ENCODE measurements at regions not wholly inside any gene's neighbourhood (a gene's known extent, or its start where the extent isn't known, plus 50 kb on each side); places are given as distances from the start of the nearest gene placed in this dataset.

DNA sequence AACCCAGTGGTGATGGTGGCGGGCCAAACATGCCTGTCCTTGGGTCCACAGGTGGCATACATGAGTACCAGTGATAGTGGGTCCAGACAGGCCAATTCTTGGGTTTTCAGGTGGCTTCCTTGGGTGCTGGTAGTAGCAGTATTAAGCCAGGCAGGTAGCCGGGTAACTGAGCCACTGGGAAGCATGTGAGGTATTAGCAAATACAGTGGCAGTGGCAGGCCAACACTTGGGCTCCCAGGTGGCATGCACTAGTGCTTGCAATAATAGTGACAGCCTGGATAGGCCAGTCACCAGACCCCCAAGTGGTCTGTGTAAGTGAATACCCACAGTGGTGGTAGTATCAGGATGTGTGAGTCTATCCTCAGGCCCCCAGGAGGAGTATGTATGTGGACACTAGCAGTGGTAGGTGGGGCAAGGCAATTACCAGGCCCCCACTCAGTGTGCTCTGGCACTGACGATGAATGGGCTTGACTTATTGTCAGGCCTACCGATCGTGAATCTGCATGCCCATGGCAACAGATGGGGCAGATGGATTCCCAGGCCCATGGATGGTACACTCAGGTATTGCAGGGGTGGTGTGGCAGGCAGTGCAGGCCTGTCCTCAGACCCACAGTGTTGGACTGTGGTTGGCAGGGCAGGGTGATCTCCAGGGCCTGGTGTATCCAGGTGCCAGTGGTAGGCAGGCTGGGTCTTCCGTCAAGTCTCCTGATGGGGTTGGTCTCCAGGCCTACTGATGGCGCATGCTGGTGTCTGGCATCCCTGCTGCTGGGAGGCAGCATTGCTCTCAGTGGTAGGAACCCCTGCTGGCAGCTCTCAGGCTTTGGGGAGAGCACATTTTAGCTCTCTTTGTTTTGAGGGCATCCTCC, 840.7 kb downstream of the FAM181B start:
- no peaks in the 10 kb centered on the region for H3K27me3 Mint-ChIP-seq (ENCODE audit: low read depth)
- ATAC-seq: no peak
- peaks cover 9% of the 10 kb centered on the region for H3K9me3 Mint-ChIP-seq
- DNase-seq: no peak
- H3K36me3 Mint-ChIP-seq (ENCODE audit: insufficient read depth): no peaks in the 10 kb centered on the region
- no peak overlapping the region for H3K4me3 Mint-ChIP-seq
- H3K4me1 Mint-ChIP-seq (ENCODE audit: low read depth): no peaks in the 10 kb centered on the region

- Mint-ChIP-seq H3K27me3 (ENCODE audit: low read depth) (no peaks in the 10 kb centered on the region), H3K4me3 (no peak overlapping the region), H3K9me3 (peaks cover 10% of the 10 kb centered on the region), H3K4me1 (ENCODE audit: low read depth) (no peaks in the 10 kb centered on the region), H3K36me3 (ENCODE audit: insufficient read depth) (no peaks in the 10 kb centered on the region)
- DNase-seq: no peak
- ATAC-seq: no peak
Measured at GRCh38 chr11:81888391-81888790, 845.3 kb downstream of the FAM181B start.

DNA sequence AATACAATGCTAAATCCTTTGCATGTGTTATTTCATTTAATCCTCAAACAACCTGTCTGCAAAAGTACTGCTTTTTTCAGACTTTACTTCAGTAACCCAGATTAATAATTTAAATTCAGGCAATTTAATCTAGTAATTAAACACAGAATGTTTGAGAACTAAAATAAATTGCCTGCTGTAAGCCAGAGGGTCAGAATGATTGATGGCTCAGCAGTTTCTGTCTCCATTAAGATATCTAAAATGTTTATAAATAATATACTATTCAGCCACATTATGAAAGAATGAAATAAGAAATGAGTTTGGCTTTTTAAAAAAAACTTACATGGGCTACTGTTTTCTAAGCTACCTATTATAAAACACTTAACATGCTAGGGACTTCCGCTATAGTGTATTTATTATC, 846.0 kb downstream of the FAM181B start:
- no peak for ATAC-seq
- H3K4me1 Mint-ChIP-seq (ENCODE audit: low read depth): no peaks in the 10 kb centered on the region
- DNase-seq: no peak
- no peaks in the 10 kb centered on the region for H3K27me3 Mint-ChIP-seq (ENCODE audit: low read depth)
- peaks cover 10% of the 10 kb centered on the region for H3K9me3 Mint-ChIP-seq
- H3K36me3 Mint-ChIP-seq (ENCODE audit: insufficient read depth): no peaks in the 10 kb centered on the region
- H3K4me3 Mint-ChIP-seq: no peak overlapping the region

GRCh38 chr11:81886406-81887075, 847.1 kb downstream of the FAM181B start:
- Mint-ChIP-seq H3K36me3 (ENCODE audit: insufficient read depth) (no peaks in the 10 kb centered on the region), H3K9me3 (peaks cover 10% of the 10 kb centered on the region), H3K4me3 (no peak overlapping the region), H3K4me1 (ENCODE audit: low read depth) (no peaks in the 10 kb centered on the region), H3K27me3 (ENCODE audit: low read depth) (no peaks in the 10 kb centered on the region)
- ATAC-seq (peak; percentile 90 to 96), DNase-seq (no peak)

DNA sequence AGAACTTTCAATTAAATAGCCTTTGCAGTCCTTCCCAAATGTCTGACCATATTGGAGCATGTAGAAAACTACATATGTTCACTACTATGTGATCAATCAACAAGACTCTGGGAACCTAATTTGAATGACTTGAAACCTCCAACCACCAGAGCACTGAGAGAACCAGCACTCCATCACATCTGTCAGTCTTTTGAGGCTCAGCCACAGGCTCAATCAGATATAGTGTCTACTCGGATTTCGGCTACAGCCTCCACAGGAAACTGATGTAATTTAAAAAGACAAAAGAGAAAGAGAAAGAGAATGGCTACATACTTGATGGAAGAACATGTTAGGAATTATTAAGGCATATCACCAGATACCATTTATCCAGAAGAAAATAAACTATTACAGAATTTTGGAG, 859.0 kb downstream of the FAM181B start:
- H3K4me3 Mint-ChIP-seq: no peak overlapping the region
- no peaks in the 10 kb centered on the region for H3K9me3 Mint-ChIP-seq
- ATAC-seq (no peak), DNase-seq (no peak)
- peaks cover 1% of the 10 kb centered on the region for H3K27me3 Mint-ChIP-seq (ENCODE audit: low read depth)
- no peaks in the 10 kb centered on the region for H3K36me3 Mint-ChIP-seq (ENCODE audit: insufficient read depth)
- peaks cover 38% of the 10 kb centered on the region for H3K4me1 Mint-ChIP-seq (ENCODE audit: low read depth)

GRCh38 chr11:81870815-81871214, 862.8 kb downstream of the FAM181B start:
- Mint-ChIP-seq H3K4me1 (ENCODE audit: low read depth) (peaks cover 55% of the 10 kb centered on the region), H3K9me3 (peaks cover 4% of the 10 kb centered on the region), H3K27me3 (ENCODE audit: low read depth) (peaks cover 1% of the 10 kb centered on the region), H3K4me3 (no peak overlapping the region), H3K36me3 (ENCODE audit: insufficient read depth) (peaks cover 2% of the 10 kb centered on the region)
- ATAC-seq (no peak), DNase-seq (no peak)

- peaks cover 50% of the 10 kb centered on the region for H3K4me1 Mint-ChIP-seq (ENCODE audit: low read depth)
- H3K36me3 Mint-ChIP-seq (ENCODE audit: insufficient read depth): peaks cover 2% of the 10 kb centered on the region
- DNase-seq: no peak
- peaks cover 4% of the 10 kb centered on the region for H3K9me3 Mint-ChIP-seq
- peak overlapping the region; percentile 61 for H3K4me3 Mint-ChIP-seq
- no peaks in the 10 kb centered on the region for H3K27me3 Mint-ChIP-seq (ENCODE audit: low read depth)
- peak; percentile 73 to 75 for ATAC-seq
Measured at GRCh38 chr11:81870066-81870412, 863.6 kb downstream of the FAM181B start.

GRCh38 chr11:81869351-81870065, 864.2 kb downstream of the FAM181B start:
- DNase-seq (peak; percentile 63), ATAC-seq (peak; percentile 88 to 92)
- H3K36me3 Mint-ChIP-seq (ENCODE audit: insufficient read depth): peaks cover 2% of the 10 kb centered on the region

GRCh38 chr11:81866896-81867295, 866.8 kb downstream of the FAM181B start:
- Mint-ChIP-seq H3K27me3 (ENCODE audit: low read depth) (peaks cover 2% of the 10 kb centered on the region), H3K4me3 (no peak overlapping the region), H3K4me1 (ENCODE audit: low read depth) (peaks cover 35% of the 10 kb centered on the region), H3K36me3 (ENCODE audit: insufficient read depth) (peaks cover 2% of the 10 kb centered on the region), H3K9me3 (peaks cover 4% of the 10 kb centered on the region)
- no peak for DNase-seq
- no peak for ATAC-seq

More at GRCh38 chr11:81869351-81870065, 864.2 kb downstream of the FAM181B start:
- no peaks in the 10 kb centered on the region for H3K27me3 Mint-ChIP-seq (ENCODE audit: low read depth)
- peak overlapping the region; percentile 61 for H3K4me3 Mint-ChIP-seq
- H3K4me1 Mint-ChIP-seq (ENCODE audit: low read depth): peaks cover 45% of the 10 kb centered on the region
- peaks cover 4% of the 10 kb centered on the region for H3K9me3 Mint-ChIP-seq

DNA sequence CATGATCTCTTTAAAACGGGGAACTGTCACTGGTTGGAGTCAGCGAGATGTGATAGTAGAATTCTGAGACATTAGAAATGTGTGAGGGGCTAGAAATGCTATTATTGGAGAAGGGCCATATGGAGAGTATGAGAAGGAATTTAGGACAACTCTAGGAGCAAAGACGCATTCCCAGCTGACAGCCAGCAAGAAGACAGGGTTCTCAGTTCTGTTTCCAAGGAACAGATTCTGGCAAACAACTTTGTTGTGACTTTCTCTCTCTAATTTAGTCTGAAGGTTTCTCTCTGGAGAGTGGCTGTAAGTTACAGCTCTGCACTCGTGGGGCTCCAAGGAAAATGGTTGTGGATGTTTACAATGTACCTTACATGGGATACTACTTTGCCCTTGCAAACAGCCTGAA, 876.3 kb downstream of the FAM181B start:
- Mint-ChIP-seq H3K4me1 (ENCODE audit: low read depth) (no peaks in the 10 kb centered on the region), H3K36me3 (ENCODE audit: insufficient read depth) (no peaks in the 10 kb centered on the region), H3K4me3 (no peak overlapping the region), H3K27me3 (ENCODE audit: low read depth) (no peaks in the 10 kb centered on the region), H3K9me3 (no peaks in the 10 kb centered on the region)
- no peak for DNase-seq
- ATAC-seq: no peak

DNA sequence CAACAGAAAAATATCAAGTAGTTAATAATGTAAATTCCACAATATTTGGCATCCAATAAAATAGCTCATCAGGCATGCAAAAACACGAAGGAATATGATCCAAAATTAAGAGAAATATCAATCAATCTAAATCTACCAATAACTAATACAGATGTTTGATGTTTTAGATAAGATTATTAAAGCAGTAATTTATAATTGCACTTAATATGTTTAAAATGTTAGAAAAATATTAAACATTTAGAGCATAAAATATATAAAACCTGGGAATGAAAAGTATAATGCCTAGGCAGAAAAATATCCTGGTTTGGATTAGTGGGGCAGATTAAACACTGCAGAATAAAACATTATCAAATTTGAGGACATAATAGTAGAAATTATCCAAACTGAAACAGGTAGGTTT, 879.9 kb downstream of the FAM181B start:
- Mint-ChIP-seq H3K4me1 (ENCODE audit: low read depth) (peaks cover 3% of the 10 kb centered on the region), H3K9me3 (no peaks in the 10 kb centered on the region), H3K27me3 (ENCODE audit: low read depth) (no peaks in the 10 kb centered on the region), H3K4me3 (no peak overlapping the region), H3K36me3 (ENCODE audit: insufficient read depth) (no peaks in the 10 kb centered on the region)
- DNase-seq (no peak), ATAC-seq (no peak)

- no peaks in the 10 kb centered on the region for H3K27me3 Mint-ChIP-seq (ENCODE audit: low read depth)
- H3K4me1 Mint-ChIP-seq (ENCODE audit: low read depth): peaks cover 3% of the 10 kb centered on the region
- H3K36me3 Mint-ChIP-seq (ENCODE audit: insufficient read depth): no peaks in the 10 kb centered on the region
- H3K9me3 Mint-ChIP-seq: no peaks in the 10 kb centered on the region
- ATAC-seq: no peak
- DNase-seq: no peak
- no peak overlapping the region for H3K4me3 Mint-ChIP-seq
Measured at GRCh38 chr11:81852896-81853295, 880.8 kb downstream of the FAM181B start.

DNA sequence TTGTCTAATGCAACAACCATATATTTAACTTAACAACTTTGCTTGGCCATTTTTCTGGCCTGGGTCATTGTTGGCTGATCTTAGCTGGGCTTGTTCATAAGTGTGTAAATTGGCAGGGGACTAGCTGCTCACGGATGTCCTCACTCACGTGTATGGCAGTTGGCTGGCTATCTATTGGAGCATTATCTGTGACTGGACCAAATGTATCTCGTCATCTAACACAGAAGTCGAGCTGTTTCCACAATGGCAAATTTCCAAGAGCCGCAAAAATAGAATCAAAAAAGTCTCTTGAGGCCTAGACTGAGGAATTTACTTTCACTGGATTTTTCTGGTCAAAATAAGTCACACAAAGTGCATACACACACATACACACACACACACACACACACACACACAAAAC, 893.3 kb downstream of the FAM181B start:
- H3K9me3 Mint-ChIP-seq: peaks cover 3% of the 10 kb centered on the region
- ATAC-seq: no peak
- no peaks in the 10 kb centered on the region for H3K4me1 Mint-ChIP-seq (ENCODE audit: low read depth)
- no peak overlapping the region for H3K4me3 Mint-ChIP-seq
- no peaks in the 10 kb centered on the region for H3K27me3 Mint-ChIP-seq (ENCODE audit: low read depth)
- DNase-seq: no peak
- no peaks in the 10 kb centered on the region for H3K36me3 Mint-ChIP-seq (ENCODE audit: insufficient read depth)

DNA sequence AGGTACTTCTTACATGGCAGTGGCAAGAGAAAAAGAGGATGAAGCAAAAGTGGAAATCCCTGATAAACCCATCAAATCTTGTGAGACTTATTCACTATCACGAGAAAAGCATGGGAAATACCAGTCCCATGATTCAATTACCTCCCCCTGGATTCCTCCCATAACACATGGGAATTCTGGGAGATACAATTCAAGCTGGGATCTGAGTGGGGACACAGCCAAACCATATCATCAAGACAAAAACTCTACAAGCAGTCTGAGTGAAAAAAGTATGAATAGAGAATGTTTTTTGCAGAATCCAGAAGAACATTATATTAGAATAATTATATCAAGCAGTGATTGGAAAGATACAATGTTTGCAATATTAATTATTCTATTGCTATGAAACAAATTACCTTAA, 893.7 kb downstream of the FAM181B start:
- Mint-ChIP-seq H3K27me3 (ENCODE audit: low read depth) (no peaks in the 10 kb centered on the region), H3K4me3 (no peak overlapping the region), H3K9me3 (peaks cover 3% of the 10 kb centered on the region), H3K36me3 (ENCODE audit: insufficient read depth) (no peaks in the 10 kb centered on the region), H3K4me1 (ENCODE audit: low read depth) (no peaks in the 10 kb centered on the region)
- DNase-seq (no peak), ATAC-seq (no peak)

Measured in activated T-cell treated with anti-CD3 and anti-CD28 coated beads, Interleukin-2, amount 50 U/mL, for 4 hours (primary cell).